ENCODE measurements at regions not wholly inside any gene's neighbourhood (a gene's known extent, or its start where the extent isn't known, plus 50 kb on each side); places are given as distances from the start of the nearest gene placed in this dataset.

DNA sequence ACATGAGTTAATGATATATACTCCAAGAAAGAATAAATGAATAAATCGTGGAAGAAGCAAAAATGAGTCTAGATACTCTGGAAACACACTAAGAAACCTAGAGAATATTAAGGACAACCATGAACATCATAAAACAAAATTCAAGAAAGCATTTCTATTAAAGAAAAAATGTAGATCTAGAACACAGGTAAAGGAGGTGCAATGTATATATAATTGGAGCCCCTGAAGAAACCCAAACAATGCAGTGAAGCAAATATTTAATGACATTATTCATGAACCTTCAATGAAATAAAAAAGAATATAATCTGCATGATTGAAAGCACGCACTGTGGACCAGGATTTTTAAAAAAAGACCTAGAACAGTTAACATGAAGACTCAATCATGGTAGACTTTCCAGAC is 150.1 kb downstream of the ATPSCKMT start:
- Histone ChIP-seq H3K56ac (ENCODE audit: insufficient read length, low read depth, low read length) (no peak overlapping the region), H2BK12ac (ENCODE audit: insufficient read length, low read depth, low read length) (no peak overlapping the region), H2AFZ (ENCODE audit: low read length) (no peak overlapping the region), H3K14ac (ENCODE audit: insufficient read depth, low read length) (no peak overlapping the region), H3K9me3 (ENCODE audit: control insufficient read depth, low read depth, low read length) (peaks cover 6% of the 10 kb centered on the region), H2BK20ac (ENCODE audit: low read depth, low read length, poor library complexity, severe bottlenecking) (no peak overlapping the region), H2BK5ac (ENCODE audit: insufficient read length, low read length) (no peak overlapping the region), H2BK120ac (ENCODE audit: low read depth, low read length, poor library complexity, severe bottlenecking) (no peak overlapping the region), H3T11ph (ENCODE audit: low read length) (no peak overlapping the region), H3K18ac (ENCODE audit: insufficient read length, low read depth, low read length) (no peak overlapping the region), H3K4me2 (ENCODE audit: insufficient read depth, insufficient read length, low read length) (no peak overlapping the region), H3K4me1 (ENCODE audit: insufficient read depth, low read length) (peaks cover 8% of the 10 kb centered on the region; the same call in 1 of the 2 replicates), H4K91ac (ENCODE audit: insufficient read length, low read depth, low read length) (no peak overlapping the region), H3K9ac (ENCODE audit: extremely low read depth, insufficient read length, low read length) (no peak overlapping the region), H3K23ac (ENCODE audit: insufficient read length, low read depth, low read length) (no peak overlapping the region), H3K79me1 (ENCODE audit: insufficient read depth, low read depth, low read length, poor library complexity, severe bottlenecking) (no peaks in the 10 kb centered on the region), H2AK5ac (ENCODE audit: insufficient read length, low read length) (no peak overlapping the region), H3K27ac (ENCODE audit: insufficient read length, low read depth, low read length) (no peak overlapping the region), H3K27me3 (ENCODE audit: insufficient read depth, low read length) (no peaks in the 10 kb centered on the region), H4K8ac (replicated peaks; ENCODE audit: insufficient read length, low read depth, low read length) (no peak overlapping the region), H3K4ac (ENCODE audit: low read depth, low read length) (no peak overlapping the region), H4K5ac (ENCODE audit: insufficient read length, low read depth, low read length) (no peak overlapping the region), H3K23me2 (ENCODE audit: insufficient read length, low read depth, low read length, poor library complexity, severe bottlenecking) (no peaks in the 10 kb centered on the region), H3K79me2 (ENCODE audit: insufficient read depth, low read length) (no peaks in the 10 kb centered on the region), H4K20me1 (ENCODE audit: control insufficient read depth, insufficient read depth, insufficient read length) (no peaks in the 10 kb centered on the region), H2BK15ac (ENCODE audit: low read depth, low read length) (no peak overlapping the region)
- no CpG with 5 or more reads among the region's 2 CpGs for WGBS (ENCODE audit: extremely low coverage, insufficient read length, low lambda C conversion rate)
- no peak for DNase-seq
- peaks cover 46 to 56% of the 10 kb centered on the region in 2 experiments for H3K9me3 Mint-ChIP-seq
- TF ChIP-seq, protein P1, sequence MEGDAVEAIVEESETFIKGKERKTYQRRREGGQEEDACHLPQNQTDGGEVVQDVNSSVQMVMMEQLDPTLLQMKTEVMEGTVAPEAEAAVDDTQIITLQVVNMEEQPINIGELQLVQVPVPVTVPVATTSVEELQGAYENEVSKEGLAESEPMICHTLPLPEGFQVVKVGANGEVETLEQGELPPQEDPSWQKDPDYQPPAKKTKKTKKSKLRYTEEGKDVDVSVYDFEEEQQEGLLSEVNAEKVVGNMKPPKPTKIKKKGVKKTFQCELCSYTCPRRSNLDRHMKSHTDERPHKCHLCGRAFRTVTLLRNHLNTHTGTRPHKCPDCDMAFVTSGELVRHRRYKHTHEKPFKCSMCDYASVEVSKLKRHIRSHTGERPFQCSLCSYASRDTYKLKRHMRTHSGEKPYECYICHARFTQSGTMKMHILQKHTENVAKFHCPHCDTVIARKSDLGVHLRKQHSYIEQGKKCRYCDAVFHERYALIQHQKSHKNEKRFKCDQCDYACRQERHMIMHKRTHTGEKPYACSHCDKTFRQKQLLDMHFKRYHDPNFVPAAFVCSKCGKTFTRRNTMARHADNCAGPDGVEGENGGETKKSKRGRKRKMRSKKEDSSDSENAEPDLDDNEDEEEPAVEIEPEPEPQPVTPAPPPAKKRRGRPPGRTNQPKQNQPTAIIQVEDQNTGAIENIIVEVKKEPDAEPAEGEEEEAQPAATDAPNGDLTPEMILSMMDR (conservative IDR thresholded peaks at IDR 0.05), result no peak
- no peaks in the 10 kb centered on the region for H3K27me3 Mint-ChIP-seq (ENCODE audit: low read depth)
- H3K36me3 Mint-ChIP-seq (ENCODE audit: insufficient read depth in 1 of 3, low read depth in 3 of 3), result peaks cover 39 to 57% (median 44%) of the 10 kb centered on the region in 3 experiments
- no peak overlapping the region for H3K4me3 Mint-ChIP-seq
- H3K27ac Mint-ChIP-seq, result no peak overlapping the region
- peaks cover 33 to 36% of the 10 kb centered on the region in 2 experiments for H3K4me1 Mint-ChIP-seq
